ENCODE measurements at regions not wholly inside any gene's neighbourhood (a gene's known extent, or its start where the extent isn't known, plus 50 kb on each side); places are given as distances from the start of the nearest gene placed in this dataset.

GRCh38 chr2:12960671-12961070, 243.9 kb downstream of the TRIB2 start:
- TF ChIP-seq POLR2A (IDR thresholded peaks at IDR 0.05) (no peak), CTCF (IDR thresholded peaks at IDR 0.05) (no peak)

All from body of pancreas (tissue), 4 donors.